RWPE2 (cell line): ENCODE measurements at regions not wholly inside any gene's neighbourhood (a gene's known extent, or its start where the extent isn't known, plus 50 kb on each side); places are given as distances from the start of the nearest gene placed in this dataset.

Experiments used
- ATAC-seq: fragments of 200-7000 bp; cut with Tn5 transposase; 3 replicates; pipeline ENCODE4 v1.9.1; 2021; ENCODE audit warnings: low read depth
- DNase-seq: peaks from one replicate; pipeline ENCODE4 v3.0.0-alpha.2; 2020; ENCODE audit warnings: low spot score
- H3K27ac ChIP-seq: fragments of 450-650 bp; 2 replicates; pipeline ENCODE4 v1.5.1; 2017; ENCODE audit warnings: mild to moderate bottlenecking; ENCODE audit not compliant: poor library complexity, severe bottlenecking
- H3K27me3 ChIP-seq: fragments of 250-450 bp; sonication (Bioruptor Pico); 2 replicates; pipeline ENCODE4 v1.5.1; 2021; ENCODE audit warnings: mild to moderate bottlenecking, moderate library complexity; ENCODE audit not compliant: insufficient read depth, poor library complexity, severe bottlenecking
- H3K36me3 ChIP-seq: fragments of 250-450 bp; sonication (Bioruptor Pico); 2 replicates; pipeline ENCODE4 v1.5.1; 2020; ENCODE audit warnings: low read depth, mild to moderate bottlenecking, moderate library complexity
- H3K4me1 ChIP-seq: fragments of 250-450 bp; sonication (Bioruptor Pico); 2 replicates; pipeline ENCODE4 v1.5.1; 2021; ENCODE audit warnings: mild to moderate bottlenecking, moderate library complexity; ENCODE audit not compliant: insufficient read depth, poor library complexity, severe bottlenecking
- H3K4me3 ChIP-seq: fragments of 250-450 bp; sonication (Bioruptor Pico); 2 replicates; pipeline ENCODE4 v1.5.1; 2021; ENCODE audit warnings: mild to moderate bottlenecking, moderate library complexity; ENCODE audit not compliant: severe bottlenecking
- H3K9me3 ChIP-seq: fragments of 250-450 bp; sonication (Bioruptor Pico); 2 replicates; pipeline ENCODE4 v1.5.1; 2021; ENCODE audit warnings: mild to moderate bottlenecking, moderate library complexity; ENCODE audit not compliant: severe bottlenecking
- CTCF ChIP-seq: fragments of 450-650 bp; IDR thresholded peaks from one replicate; pipeline ENCODE4 v1.5.1; 2017; ENCODE audit warnings: mild to moderate bottlenecking, moderate library complexity; ENCODE audit not compliant: poor library complexity, severe bottlenecking

- H3K9me3 ChIP-seq: no peaks in the 10 kb centered on the region
- H3K4me3 ChIP-seq: no peak overlapping the region
- H3K36me3 ChIP-seq: no peaks in the 10 kb centered on the region
- DNase-seq (no peak), ATAC-seq (no peak)
- H3K27me3 ChIP-seq: no peaks in the 10 kb centered on the region
- H3K4me1 ChIP-seq: no peaks in the 10 kb centered on the region
- no peak overlapping the region for H3K27ac ChIP-seq
- TF ChIP-seq CTCF: no peak
Observed at GRCh38 chr15:88395241-88395640, 71.9 kb downstream of the MRPL46 start.

- H3K27ac ChIP-seq: no peak overlapping the region
Observed at GRCh38 chr15:88394553-88395145, 72.5 kb downstream of the MRPL46 start.

GRCh38 chr15:88393719-88394519 is 73.3 kb downstream of the MRPL46 start:
- no peak for ATAC-seq
- Histone ChIP-seq H3K4me3 (no peak overlapping the region), H3K36me3 (no peaks in the 10 kb centered on the region), H3K9me3 (no peaks in the 10 kb centered on the region), H3K27me3 (no peaks in the 10 kb centered on the region), H3K4me1 (no peaks in the 10 kb centered on the region), H3K27ac (no peak overlapping the region)
- no peak for TF ChIP-seq CTCF
- DNase-seq: peak; percentile 24

More at GRCh38 chr15:88394553-88395145, 72.5 kb downstream of the MRPL46 start:
- ATAC-seq (peak; percentile 33; the same call in 1 of the 3 replicates), DNase-seq (peak; percentile 17)
- no peaks in the 10 kb centered on the region for H3K27me3 ChIP-seq
- no peak overlapping the region for H3K4me3 ChIP-seq
- H3K4me1 ChIP-seq: no peaks in the 10 kb centered on the region
- H3K9me3 ChIP-seq: no peaks in the 10 kb centered on the region
- TF ChIP-seq CTCF: no peak
- H3K36me3 ChIP-seq: no peaks in the 10 kb centered on the region

- ATAC-seq (peak; percentile 31; the same call in 1 of the 3 replicates), DNase-seq (no peak)
- Histone ChIP-seq H3K4me1 (no peaks in the 10 kb centered on the region), H3K27me3 (no peaks in the 10 kb centered on the region), H3K9me3 (no peaks in the 10 kb centered on the region), H3K4me3 (no peak overlapping the region), H3K27ac (no peak overlapping the region), H3K36me3 (no peaks in the 10 kb centered on the region)
- TF ChIP-seq CTCF: no peak
Observed at GRCh38 chr15:88391700-88392099, 75.5 kb downstream of the MRPL46 start.

- TF ChIP-seq CTCF: no peak
- Histone ChIP-seq H3K27ac (no peak overlapping the region), H3K36me3 (no peaks in the 10 kb centered on the region), H3K4me3 (no peak overlapping the region), H3K4me1 (no peaks in the 10 kb centered on the region), H3K9me3 (no peaks in the 10 kb centered on the region), H3K27me3 (no peaks in the 10 kb centered on the region)
- no peak for ATAC-seq
- DNase-seq: no peak
Observed at GRCh38 chr15:88391006-88391405, 76.2 kb downstream of the MRPL46 start.
